ENCODE measurements at regions not wholly inside any gene's neighbourhood (a gene's known extent, or its start where the extent isn't known, plus 50 kb on each side); places are given as distances from the start of the nearest gene placed in this dataset.

GRCh38 chr2:136208682-136209420 lies 90.9 kb upstream of the CXCR4 start:
- peaks cover 0 to 3% (median 0%) of the 10 kb centered on the region in 3 donors for H3K9me3 ChIP-seq (ENCODE audit: control insufficient read depth in 2 of 3, insufficient read depth in 1 of 3, low read length in 3 of 3)
- DNase-seq (peak in 4 of 5 donors; percentile 48 to 83 (median 58)), FAIRE-seq (no peak)
- H3K27ac ChIP-seq (ENCODE audit: low read depth in 2 of 2, low read length in 2 of 2): no peak overlapping the region
- no peak overlapping the region for H3K4me3 ChIP-seq (ENCODE audit: low read length in 3 of 3)
- H3K9ac ChIP-seq (ENCODE audit: low read length in 3 of 3): no peak overlapping the region
- TF ChIP-seq CTCF (IDR thresholded peaks at IDR 0.05; ENCODE audit: borderline replicate concordance, extremely low read depth, insufficient read depth): no peak
- H3K36me3 ChIP-seq (ENCODE audit: control insufficient read depth in 2 of 3, insufficient read depth in 3 of 3, low read length in 3 of 3): no peaks in the 10 kb centered on the region
- intact Hi-C loops (cut with DNase I): no loop called here
- no peaks in the 10 kb centered on the region for H3K4me1 ChIP-seq (ENCODE audit: control insufficient read depth in 2 of 3, insufficient read depth in 2 of 3, low read depth in 1 of 3, low read length in 3 of 3)
- H3K27me3 ChIP-seq (ENCODE audit: control insufficient read depth, insufficient read depth, low read length): no peaks in the 10 kb centered on the region

- no peaks in the 10 kb centered on the region for H3K4me1 ChIP-seq (ENCODE audit: control insufficient read depth in 2 of 3, insufficient read depth in 2 of 3, low read depth in 1 of 3, low read length in 3 of 3)
- H3K36me3 ChIP-seq (ENCODE audit: control insufficient read depth in 2 of 3, insufficient read depth in 3 of 3, low read length in 3 of 3): no peaks in the 10 kb centered on the region
- no peak for DNase-seq
- intact Hi-C loops (cut with DNase I): no loop called here
- H3K9me3 ChIP-seq (ENCODE audit: control insufficient read depth in 2 of 3, insufficient read depth in 1 of 3, low read length in 3 of 3): peaks cover 0 to 3% (median 0%) of the 10 kb centered on the region in 3 donors
- no peak overlapping the region for H3K9ac ChIP-seq (ENCODE audit: low read length in 3 of 3)
- no peak overlapping the region for H3K4me3 ChIP-seq (ENCODE audit: low read length in 3 of 3)
- TF ChIP-seq CTCF (IDR thresholded peaks at IDR 0.05; ENCODE audit: borderline replicate concordance, extremely low read depth, insufficient read depth): no peak
- FAIRE-seq: no peak
- H3K27ac ChIP-seq (ENCODE audit: low read depth in 2 of 2, low read length in 2 of 2): no peak overlapping the region
- H3K27me3 ChIP-seq (ENCODE audit: control insufficient read depth, insufficient read depth, low read length): no peaks in the 10 kb centered on the region
These were observed 89.7 kb upstream of the CXCR4 start for GRCh38 chr2:136207665-136208064.

GRCh38 chr2:136207030-136207623 lies 89.2 kb upstream of the CXCR4 start:
- peaks cover 0 to 3% (median 0%) of the 10 kb centered on the region in 3 donors for H3K9me3 ChIP-seq (ENCODE audit: control insufficient read depth in 2 of 3, insufficient read depth in 1 of 3, low read length in 3 of 3)
- H3K4me3 ChIP-seq (ENCODE audit: low read length in 3 of 3): no peak overlapping the region
- H3K36me3 ChIP-seq (ENCODE audit: control insufficient read depth in 2 of 3, insufficient read depth in 3 of 3, low read length in 3 of 3): no peaks in the 10 kb centered on the region
- no peak overlapping the region for H3K27ac ChIP-seq (ENCODE audit: low read depth in 2 of 2, low read length in 2 of 2)
- H3K27me3 ChIP-seq (ENCODE audit: control insufficient read depth, insufficient read depth, low read length): no peaks in the 10 kb centered on the region
- intact Hi-C loops (cut with DNase I): no loop called here
- no peak overlapping the region for H3K9ac ChIP-seq (ENCODE audit: low read length in 3 of 3)
- no peak for FAIRE-seq
- no peaks in the 10 kb centered on the region for H3K4me1 ChIP-seq (ENCODE audit: control insufficient read depth in 2 of 3, insufficient read depth in 2 of 3, low read depth in 1 of 3, low read length in 3 of 3)
- TF ChIP-seq CTCF (IDR thresholded peaks at IDR 0.05; ENCODE audit: borderline replicate concordance, extremely low read depth, insufficient read depth): no peak
- DNase-seq: no peak

Data from kidney (tissue), 13 donors.